HG03442 (cell line): ENCODE measurements at regions not wholly inside any gene's neighbourhood (a gene's known extent, or its start where the extent isn't known, plus 50 kb on each side); places are given as distances from the start of the nearest gene placed in this dataset.
A peak's percentile ranks its signal among the peaks of the same experiment; 100 is the strongest.
"Not testable (repeated sequence)": the region's sequence is repeated elsewhere in the genome, so short reads cannot be mapped to it uniquely, and the experiment has no call there.

ENCODE experiments used
- ATAC-seq: cut with Tn5 transposase; IDR thresholded peaks from one replicate; pipeline ENCODE4 v1.9.1; 2021; ENCODE audit warnings: mild to moderate bottlenecking, moderate library complexity; ENCODE audit not compliant: unreplicated experiment

DNA sequence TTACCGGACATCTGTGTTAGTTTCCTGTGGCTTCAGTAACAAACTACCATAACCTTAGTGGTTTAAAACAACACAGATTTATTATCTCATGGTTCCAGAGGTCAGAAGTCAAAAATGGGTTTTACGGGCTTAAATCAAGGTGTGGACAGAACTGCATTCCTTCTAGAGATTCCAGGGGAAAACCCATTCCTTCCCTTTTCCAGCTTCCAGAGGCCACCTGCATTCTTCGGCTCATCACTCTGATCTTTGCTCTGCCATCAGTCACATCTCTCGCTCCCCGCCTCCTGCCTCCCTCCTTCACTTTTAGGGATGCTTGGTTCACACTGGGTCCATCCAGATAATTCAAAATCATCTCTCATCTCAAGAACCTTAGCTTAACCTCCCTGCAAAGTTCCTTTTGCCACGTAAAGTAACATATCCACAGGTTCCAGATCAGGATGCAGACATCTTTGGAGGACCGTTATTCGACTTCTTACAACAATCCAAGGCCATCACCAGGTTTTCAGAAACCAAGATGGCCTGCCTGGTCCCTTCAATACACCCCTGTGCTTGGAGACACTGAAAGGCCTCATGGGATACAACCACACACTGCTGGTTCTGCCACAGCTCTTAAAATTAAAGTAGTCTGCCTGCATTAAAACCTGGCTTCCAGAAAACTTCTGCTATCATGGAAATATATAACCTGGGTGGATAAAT, 225.9 kb upstream of the MYO3A start:
- no peak for ATAC-seq

DNA sequence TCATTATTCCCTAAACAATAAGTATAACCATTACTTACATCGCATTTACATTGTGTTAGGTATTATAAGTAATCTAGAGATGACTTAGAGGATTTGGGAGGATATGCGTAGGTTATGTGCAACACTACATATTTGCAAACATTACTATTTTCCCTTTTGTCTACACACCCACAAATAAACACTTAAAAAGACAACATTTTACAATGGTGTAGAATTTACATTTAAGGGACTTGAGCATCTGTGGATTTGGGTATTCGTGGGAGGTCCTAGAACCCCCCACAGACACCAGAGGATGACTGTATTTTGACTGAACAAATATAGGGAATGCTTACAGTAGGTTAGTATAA, 220.2 kb upstream of the MYO3A start:
- no peak for ATAC-seq

DNA sequence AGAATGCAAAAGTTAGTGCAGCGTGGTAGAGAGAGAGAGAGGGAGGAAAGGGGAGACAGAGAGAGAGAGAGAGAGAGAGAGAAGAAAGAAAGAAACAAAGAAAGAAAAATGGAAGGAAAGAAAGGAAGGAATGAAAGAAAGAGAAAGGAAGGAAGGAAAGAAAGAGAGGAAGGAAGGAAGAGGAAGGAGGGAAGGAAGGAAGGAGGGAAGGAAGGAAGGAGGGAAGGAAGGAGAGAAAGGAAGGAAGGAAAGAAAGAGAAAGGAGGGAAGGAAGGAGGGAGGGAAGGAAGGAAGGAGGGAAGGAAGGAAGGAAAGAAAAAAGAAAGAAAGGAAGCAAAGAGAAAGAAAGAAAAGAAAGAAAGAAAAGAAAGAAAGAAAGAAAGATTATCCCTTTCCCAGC, 209.8 kb upstream of the MYO3A start:
- ATAC-seq = no peak

DNA sequence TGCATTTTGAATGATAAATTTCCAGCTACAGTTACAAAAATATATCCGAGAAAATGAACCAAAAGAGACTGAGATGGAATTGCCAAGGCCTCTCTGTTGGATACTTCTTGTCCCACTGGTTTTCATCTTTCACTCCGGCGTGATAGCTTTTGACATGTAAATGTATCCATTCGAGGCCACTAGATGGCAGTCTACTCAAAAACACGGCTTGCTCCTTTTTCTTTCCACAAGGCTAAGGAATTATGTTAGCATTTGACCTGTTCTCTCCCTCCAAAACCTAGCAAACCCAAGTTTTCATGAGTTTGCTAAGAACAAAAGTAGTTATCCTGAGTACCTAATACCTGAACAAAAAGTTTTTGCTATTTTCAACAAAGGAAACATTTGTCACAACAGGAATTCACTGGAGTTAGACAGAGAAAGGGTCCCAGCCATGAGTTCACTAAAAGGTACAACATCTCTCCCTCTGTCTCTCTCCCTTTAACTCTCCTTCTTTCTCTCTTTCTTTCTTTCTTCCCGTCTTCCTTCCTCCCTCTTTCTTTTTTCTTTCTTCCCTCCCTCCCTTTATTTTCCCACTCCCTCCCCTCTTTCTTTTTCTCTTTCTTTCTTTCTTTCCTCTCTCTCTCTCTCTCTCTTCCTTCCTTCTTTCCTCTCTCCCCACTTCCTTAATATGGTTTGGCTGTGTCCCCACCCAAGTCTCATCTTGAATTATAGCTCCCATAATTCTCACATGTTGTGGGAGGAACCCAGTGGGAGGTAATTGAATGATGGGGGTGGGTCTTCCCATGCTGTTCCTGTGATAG, 207.9 kb upstream of the MYO3A start:
- peak; percentile 71 for ATAC-seq

DNA sequence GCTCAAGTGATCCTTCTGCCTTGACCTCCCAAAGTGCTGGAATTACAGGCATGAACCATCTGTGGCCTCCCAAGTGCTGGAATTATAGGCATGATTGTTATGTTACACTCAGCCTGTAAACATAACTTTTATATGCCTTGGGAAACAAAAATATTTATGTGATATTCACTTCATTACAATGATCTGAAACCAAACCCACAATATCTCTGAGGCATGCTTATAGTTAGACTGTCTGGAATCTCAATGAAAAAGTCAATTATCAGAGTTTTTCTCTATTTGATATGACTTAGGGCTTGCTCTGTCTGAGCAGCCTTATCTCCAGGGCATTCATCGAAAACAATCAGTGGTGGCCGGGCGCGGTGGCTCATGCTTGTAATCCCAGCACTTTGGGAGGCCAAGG, 195.3 kb upstream of the MYO3A start:
- ATAC-seq = no peak

DNA sequence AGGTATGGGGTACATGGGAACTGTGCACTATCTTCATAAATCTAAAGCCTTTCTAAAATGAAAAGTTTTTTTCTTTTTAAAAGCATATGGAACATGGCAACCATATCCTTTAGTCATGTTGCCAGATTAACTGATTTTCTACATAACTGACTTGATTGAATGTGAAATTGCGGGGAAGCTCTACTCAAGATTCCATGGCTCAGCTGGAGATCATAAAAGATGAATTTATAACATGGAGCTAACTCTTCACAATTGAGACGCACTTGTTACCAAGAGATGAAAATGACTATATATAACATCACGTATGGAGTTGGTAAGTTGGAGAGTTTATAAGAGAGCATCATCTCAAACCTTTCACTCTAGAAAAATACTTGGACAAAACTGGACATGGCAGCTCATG, 190.2 kb upstream of the MYO3A start:
- ATAC-seq = no peak

DNA sequence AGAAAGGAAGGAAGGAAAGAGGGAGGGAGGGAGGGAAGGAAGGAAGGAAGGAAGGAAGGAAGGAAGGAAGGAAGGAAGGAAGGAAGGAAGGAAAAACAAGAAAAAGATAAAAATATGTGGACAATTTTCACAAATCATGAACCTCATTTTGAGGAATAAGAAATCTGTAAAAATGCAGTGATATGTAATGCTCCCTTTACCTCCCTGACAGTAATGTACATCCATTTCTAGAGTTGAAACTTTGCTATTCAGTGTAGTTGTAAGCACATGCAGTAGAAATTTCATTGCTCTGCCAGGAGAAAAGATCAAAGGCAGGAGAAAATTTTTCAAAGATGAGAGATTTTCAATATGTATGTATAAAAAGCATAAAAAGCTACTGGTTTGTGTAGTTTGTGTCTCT, 189.5 kb upstream of the MYO3A start:
- ATAC-seq = no peak

DNA sequence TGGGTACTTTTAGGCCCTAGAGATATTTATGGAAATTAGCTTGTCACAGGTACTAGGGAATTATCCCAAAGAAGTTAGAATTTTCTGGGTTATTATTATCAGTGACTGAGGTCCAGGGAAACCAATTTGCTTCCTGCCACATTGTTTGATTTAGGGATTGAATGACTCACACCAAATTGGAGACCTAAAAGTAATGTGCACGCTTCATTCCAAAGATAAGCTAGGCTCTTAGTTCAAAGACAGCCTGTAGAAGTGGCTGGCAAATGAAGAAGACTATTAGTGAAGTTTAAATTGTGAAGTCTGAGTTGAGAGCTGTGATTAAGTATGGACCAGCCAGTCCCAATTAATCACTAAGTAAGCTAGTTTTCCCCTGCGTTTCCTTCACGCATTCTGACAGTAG, 188.1 kb upstream of the MYO3A start:
- no peak for ATAC-seq

DNA sequence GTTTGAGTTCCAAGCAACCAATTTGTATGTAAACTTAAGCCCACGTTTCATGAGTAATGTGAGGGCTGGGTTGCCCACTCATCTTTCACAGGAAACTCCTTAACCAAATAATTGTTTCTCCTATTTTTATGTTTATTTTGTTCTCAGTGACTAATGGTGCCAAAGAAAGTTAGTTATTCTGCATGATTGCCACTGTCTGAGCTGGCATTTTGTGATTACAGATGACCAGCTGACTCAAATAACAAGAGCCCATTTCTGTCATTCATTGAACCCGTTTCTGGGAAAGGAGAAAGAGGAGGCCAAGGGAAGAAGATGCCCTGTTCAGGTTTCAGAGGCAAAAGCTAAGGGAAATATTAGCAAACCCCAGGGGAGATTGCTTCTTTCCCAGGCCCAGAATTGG, 186.9 kb upstream of the MYO3A start:
- ATAC-seq = no peak

DNA sequence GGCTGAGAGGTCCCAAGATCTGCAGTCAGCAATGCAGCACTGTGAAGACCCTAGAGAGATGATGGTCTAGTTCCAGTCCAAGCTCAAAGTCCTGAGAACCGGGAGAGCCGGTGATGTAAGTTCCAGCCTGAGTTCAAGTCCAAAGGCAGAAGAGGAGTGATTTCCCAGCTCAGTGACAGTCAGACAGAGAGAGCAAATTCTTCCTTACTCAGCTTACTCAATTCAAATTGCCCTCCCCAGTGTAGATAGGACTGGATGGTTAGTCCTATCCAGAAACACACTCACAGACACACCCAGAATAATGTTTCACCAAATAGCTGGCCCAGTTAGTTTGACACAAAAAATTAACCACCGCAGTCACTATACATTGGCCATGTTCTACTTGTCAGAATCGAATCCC, 185.5 kb upstream of the MYO3A start:
- no peak for ATAC-seq

DNA sequence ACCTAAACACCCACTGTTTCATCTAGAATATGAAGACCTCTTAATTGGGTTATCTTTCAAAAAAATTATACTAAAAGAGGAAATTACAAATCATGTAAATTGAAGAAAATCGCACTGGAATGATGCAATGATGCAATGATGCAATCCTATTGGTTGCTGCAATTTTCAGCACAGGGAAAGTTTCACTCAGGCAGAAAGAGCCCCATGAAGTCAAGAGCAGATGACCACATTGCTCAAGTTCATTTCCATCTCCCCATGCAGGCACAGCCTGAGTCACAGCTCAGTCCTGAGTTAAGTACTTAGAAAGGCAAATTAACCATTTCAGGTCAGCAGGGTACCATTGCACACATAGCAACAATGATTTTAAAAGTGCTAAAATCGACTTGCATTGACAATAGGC, 180.3 kb upstream of the MYO3A start:
- no peak for ATAC-seq

DNA sequence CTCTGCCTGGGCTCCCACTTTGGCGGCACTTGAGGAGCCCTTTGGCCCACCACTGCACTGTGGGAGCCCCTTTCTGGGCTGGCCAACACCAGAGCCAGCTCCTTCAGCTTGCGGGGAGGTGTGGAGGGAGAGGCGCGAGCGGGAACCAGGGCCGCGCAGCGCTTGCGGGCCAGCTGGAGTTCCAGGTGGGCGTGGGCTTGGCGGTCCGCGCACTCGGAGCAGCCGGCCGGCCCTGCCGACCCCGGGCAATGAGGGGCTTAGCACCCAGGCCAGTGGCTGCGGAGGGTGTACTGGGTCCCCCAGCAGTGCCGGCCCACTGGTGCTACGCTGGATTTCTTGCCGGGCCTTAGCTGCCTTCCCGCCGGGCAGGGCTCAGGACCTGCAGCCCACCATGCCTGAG, 178.2 kb upstream of the MYO3A start:
- ATAC-seq = not testable (repeated sequence)

DNA sequence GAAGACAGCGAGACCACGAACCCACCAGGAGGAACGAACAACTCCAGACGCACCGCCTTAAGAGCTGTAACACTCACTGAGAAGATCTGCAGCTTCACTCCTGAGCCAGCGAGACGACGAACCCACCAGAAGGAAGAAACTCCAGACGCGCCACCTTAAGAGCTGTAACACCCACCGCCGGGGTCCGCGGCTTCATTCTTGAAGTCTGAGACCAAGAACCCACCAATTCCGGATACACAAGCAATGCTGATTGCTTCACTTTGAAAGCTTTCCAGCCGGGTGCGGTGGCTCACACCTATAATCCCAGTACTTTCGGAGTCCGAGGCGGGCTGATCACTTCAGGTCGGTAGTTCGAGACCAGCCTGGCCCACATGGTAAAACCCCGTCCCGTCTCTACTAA, 177.2 kb upstream of the MYO3A start:
- ATAC-seq = no peak

DNA sequence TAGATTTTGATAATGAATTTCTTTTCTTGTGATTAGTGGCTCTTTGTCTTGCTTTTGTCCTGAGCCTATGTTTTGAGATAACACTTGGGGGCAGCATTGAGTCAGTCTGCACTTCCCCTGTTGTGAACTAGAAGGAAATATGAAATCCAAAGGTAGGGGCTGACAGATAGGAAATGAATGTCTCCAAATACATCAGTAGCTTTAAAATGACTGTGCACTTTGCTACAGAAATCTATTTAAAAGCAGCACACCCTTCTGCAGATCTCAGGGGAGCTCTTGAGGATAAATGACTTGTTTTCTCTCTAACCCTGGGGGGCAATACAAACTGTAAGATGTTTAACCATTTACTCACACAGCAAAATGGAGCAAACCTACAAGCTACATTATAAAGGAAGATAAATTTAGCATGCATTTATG, 176.0 kb upstream of the MYO3A start:
- no peak for ATAC-seq

DNA sequence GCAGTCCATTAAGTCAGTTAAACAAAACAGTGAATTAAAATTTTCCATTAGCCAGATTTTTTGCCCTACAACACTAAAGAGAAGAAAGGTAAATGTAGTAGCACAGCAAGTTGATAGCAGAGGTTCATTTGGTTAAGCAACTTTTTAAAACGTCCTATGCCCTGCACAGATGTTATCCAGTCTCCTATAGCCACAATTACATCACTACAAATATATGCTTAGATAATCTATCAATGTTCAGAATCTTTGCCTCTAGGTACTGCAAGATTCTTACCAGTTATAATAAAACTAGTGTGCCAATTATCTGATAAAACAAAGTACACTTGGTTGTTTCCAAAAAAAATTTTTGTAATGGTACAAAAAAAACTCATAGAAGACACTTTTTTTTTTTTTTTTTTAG, 175.5 kb upstream of the MYO3A start:
- ATAC-seq = no peak

DNA sequence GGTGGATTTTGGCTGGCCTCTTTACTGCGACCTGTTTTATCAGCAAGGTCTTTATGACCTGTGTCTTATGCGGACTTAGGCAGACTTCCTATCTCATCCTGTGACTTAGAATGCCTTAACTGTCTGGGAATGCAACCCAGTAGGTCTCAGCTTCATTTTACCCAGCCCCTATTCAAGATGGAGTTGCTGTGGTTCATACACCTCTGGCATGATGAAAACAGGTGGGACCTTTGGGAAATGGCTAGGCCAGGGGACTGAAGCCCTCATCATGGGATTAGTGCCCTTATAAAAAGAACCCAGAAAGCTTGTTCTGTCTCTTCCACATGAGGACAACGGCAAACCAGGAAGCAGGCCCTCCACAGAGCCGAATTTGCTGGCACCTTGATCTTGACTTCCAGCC, 172.1 kb upstream of the MYO3A start:
- ATAC-seq = no peak

DNA sequence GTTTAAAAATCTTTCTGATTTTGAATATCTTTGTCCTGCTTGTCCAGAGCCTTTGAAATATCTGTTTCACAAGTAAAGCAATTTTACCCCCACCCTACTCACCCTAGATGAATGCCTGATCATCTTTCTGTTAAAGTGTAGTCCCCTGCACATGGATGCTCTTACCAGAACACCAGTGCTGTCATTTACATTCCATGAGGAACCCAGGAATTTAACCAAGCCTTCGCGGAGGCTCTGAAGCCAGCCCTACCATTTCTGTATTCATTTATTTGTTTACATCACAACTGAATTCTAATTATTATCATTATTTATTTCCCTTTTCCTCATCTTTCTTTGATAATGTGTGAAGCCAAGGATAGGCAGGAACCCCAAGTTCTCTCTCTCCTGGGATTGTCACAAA, 167.8 kb upstream of the MYO3A start:
- ATAC-seq = no peak

DNA sequence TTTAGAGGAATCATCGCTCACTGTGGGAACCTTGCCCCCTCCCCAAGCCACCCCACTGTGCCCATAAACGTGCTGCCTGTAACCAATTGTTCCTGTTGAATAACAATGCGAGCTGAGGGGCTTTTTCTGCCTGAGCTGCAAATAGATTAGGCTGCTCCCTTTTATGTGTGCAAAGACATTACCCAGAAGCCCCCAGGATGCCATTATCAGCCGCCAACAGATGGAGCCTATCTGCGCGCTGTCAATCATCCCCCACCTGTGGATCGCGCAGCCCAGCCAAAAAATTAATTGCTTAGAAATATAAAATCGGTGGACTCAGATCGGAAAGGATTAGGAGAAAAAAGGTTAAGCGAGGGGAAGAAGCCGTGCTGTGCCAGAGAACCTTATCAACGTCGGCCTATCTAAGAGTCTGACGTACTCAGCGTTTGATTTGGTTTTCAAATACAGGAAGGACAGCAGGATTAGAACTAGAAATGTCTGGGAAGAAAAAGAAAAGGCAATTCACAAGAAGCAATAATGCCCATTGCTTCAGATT, 167.3 kb upstream of the MYO3A start:
- ATAC-seq = no peak

DNA sequence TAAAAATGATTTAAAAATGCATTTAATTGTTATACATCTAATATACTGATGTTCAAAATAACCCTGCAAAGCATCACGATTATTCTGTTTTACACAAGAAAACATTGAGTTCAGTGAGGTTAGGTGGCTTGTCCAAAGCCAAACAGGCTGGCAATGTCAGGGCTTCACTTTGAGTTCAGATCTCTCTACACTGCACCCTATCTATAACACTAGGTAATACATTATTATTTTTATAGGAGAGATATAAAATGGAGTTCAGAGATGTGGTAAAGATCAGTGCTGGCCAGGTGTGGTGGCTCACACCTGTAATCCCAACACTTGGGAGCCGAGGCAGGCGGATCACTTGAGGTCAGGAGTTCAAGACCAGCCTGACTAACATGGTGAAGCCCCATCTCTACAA, 165.9 kb upstream of the MYO3A start:
- no peak for ATAC-seq

DNA sequence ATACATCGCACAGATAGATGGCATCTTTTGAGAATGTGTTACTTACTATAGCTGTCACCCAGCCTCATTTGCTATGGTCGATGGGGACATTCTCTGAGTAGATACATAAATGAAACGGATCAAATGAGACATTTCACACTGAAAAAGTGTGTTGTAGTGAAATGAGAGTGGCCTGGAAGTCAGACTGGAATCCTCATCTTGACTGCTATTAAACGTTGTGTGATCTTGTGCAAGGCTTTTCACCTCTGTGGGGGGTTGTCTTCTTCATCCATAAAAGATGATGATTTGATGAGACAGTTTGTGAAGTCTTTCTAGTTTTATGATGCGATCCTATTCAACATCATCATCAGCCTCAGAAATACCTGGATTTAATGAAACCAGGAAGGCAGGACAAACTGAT, 155.4 kb upstream of the MYO3A start:
- ATAC-seq = no peak

DNA sequence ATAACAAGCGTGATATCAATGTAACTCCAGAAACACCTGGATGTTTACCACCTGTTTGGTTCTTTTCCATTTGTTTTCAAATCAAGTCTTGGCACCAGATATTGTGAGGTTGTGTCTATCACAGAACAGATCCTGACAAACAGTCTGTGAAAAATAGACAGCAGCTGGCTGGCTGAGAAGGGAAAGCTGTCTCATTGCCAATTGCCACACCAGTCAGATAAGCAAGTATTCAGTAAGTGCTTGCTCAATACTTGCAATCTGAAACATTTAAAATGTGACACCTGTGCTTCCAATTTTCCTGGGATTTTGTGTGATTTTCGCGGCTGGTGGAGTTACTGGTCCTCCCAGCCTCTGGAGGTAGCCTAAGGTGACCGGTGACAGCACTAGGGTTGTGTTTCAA, 147.9 kb upstream of the MYO3A start:
- no peak for ATAC-seq

DNA sequence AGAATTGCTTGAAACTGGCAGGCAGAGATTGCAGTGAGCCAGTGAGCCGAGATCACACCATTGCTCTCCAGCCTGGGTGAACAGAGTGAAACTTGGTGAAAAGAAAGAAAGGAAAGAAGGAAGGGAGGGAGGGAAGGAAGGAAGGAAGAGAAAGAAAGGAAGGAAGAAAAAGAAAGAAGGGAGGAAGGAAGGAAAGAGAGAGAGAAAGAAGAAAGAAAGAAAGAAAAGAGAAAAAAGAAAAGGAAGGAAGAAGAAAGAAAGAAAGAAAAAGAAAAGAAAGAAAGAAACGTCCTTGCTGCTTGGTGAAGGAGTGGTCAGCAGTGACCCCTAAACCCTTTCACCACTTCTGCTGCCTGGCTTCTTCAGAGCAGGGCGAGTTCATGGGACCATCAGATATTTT, 147.1 kb upstream of the MYO3A start:
- ATAC-seq = no peak
